NCI-H2227 treated with DMSO at 0.1 percent for 48 hours (cell line): ENCODE measurements at regions not wholly inside any gene's neighbourhood (a gene's known extent, or its start where the extent isn't known, plus 50 kb on each side); places are given as distances from the start of the nearest gene placed in this dataset.
A peak's percentile ranks its signal among the peaks of the same experiment; 100 is the strongest.

Experiments used
- DNase-seq: peaks from one replicate; lab custom pipeline; 2025; lab: John Stamatoyannopoulos, UW

DNA sequence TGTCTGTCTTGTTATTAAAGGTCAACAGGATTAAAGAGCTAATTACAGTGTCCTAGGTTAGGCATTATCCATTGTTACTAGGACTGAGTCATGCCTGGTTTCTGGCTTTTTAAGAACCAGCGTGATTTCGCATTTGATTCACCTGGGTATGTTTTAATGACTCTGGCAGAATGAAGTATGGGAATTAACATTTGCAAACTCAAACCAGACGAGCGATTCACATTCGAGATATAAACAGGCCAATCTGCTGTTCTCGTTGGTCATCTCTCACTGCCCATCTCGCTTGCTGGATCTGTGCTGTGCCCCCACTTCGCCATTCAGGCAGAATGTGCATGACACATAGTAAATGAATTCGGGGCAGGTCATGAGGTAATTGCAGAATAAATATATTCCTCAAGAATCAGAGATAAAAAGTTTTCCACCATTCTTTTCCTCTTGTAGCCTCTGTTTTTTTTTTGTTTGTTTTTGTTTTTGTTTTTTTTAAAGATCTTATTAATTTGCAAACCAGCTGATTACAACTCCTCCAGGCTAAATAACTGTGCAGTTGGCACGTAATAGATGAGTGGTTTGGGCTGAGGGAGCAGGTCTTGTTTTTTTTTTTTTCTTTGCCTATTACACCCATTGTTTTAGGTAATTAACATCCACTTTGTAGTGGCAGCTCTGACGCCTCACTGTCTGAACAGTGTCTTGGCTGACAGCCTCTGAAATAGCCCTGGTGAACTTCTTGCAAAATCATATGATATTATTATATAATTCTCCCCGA is 313.5 kb upstream of the MSX2 start:
- DNase-seq, result peak; percentile 46

GRCh38 chr5:174411479-174411819 is 312.9 kb upstream of the MSX2 start:
- DNase-seq, result no peak

GRCh38 chr5:174412374-174412773 is 312.0 kb upstream of the MSX2 start:
- no peak for DNase-seq

- DNase-seq, result no peak
These were observed 311.4 kb upstream of the MSX2 start for GRCh38 chr5:174412941-174413340.

- DNase-seq, result no peak
These were observed 310.6 kb upstream of the MSX2 start for GRCh38 chr5:174413567-174414314.

- DNase-seq, result no peak
These were observed 310.1 kb upstream of the MSX2 start for GRCh38 chr5:174414315-174414710.

GRCh38 chr5:174418809-174419539 is 305.4 kb upstream of the MSX2 start:
- DNase-seq, result no peak

GRCh38 chr5:174419540-174420132 is 304.7 kb upstream of the MSX2 start:
- peak; percentile 41 for DNase-seq

DNA sequence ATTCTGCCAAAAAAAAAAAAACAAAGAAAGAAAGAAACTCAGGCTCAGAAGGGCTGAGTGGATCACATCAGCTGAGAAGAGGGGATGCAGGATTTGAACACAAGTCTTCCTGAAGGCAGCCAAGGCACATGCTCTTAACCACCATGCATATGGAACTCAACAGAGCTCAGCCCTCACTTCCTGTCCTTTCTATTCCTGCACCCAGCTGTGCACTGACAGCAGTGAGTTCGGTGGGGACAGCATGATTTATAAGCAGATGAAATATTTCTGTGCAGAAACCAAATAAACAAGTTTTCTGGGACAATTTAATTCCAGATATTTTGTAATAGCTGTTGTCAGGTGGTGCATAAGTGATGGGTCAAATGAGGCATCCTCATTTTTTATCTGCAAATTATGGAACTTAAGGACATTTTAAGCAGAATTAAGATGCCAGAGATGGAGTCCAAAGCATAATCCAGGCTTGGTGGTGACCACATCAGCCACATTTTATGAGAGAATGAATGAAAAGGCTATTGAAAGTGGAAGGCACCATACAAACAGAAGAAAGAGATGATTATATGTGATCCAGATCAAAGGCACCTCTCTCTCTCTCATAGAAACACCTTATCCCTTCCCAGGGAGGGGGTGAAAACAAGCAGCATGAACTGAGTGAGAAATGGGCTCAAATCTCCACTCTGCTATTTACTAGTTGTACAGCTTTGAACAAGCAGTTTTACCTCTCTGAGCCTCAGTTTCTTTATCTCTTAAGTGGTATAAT is 303.6 kb upstream of the MSX2 start:
- no peak for DNase-seq

DNA sequence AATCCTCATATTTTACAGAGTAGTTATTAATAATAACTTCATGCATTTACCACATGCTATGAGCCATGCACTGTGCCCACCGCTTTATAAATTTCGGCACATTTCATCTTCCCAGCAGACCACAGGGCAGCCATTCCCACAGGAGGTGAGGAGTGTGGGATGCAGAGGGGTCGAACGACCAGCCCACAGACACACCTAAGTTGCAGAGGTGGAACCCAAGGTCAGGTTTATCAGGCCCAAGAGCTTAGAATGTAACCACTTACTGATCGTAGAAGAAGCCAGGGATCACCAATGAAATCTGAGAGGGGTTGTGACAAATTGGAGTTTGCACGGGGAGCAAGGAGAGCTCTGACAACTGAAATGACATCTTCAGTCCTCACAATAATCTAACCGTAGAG is 303.0 kb upstream of the MSX2 start:
- DNase-seq, result no peak

GRCh38 chr5:174423558-174423957 is 300.8 kb upstream of the MSX2 start:
- no peak for DNase-seq

DNA sequence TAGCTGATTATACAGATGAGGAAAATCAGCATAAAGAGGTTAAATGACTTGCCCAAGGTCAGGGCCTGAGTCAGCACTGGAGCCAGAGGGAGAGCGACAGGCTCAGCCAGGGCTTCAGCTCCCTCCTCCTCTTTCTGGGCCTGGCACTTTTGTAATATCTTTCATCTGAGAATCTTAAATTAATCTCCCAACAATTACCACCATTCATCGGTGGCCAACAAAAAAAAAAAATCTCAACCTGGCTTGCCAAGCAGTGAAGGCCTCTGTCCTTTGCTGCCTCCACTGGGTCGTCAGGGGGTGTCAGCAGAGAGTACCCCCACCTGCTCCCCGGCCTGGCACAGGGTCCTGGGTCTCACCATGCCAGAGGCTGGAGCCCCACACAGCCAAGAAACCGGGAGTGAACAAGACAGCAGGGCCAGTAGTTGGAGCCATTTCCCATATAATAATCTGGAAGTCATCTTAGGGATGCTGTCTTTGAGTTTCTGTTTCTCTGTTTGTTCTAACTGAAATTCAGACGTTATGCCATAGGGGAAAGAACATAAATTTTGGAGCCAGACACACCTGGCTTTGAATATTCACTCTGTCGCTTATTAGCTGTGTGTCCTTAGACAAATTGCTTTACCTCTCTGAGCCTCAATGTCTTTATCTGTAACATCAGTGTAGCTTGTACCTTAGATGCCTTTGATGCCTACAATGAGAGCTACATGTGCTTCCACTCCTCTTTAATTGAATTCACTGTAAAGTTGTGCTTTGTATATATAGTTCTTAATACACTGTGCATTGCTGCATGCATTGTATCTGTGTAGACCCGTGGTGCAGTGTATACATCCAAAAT is 299.9 kb upstream of the MSX2 start:
- DNase-seq, result no peak

- DNase-seq, result no peak
These were observed 299.0 kb upstream of the MSX2 start for GRCh38 chr5:174425271-174425963.

DNA sequence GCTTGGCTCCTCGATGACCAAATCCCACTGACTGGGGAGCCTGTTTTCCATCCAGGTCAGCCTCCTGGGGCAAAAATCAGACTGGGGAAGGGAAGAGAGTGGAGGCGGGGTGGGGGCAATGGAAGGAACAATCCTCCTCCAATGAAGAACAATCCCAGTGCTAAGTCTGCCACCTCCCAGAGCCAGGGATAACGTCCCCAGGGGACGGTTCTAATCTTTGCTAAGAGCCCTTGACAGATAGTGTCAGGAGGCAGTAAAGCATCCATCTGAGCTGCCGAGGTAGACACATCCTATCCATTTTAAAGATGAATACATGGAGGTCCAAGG is 298.5 kb upstream of the MSX2 start:
- no peak for DNase-seq

GRCh38 chr5:174426388-174426787 is 298.0 kb upstream of the MSX2 start:
- DNase-seq, result no peak

GRCh38 chr5:174426851-174427250 is 297.5 kb upstream of the MSX2 start:
- no peak for DNase-seq

GRCh38 chr5:174427304-174427703 is 297.1 kb upstream of the MSX2 start:
- no peak for DNase-seq

- DNase-seq, result no peak
These were observed 295.5 kb upstream of the MSX2 start for GRCh38 chr5:174428895-174429294.

- no peak for DNase-seq
These were observed 293.4 kb upstream of the MSX2 start for GRCh38 chr5:174430940-174431339.

DNA sequence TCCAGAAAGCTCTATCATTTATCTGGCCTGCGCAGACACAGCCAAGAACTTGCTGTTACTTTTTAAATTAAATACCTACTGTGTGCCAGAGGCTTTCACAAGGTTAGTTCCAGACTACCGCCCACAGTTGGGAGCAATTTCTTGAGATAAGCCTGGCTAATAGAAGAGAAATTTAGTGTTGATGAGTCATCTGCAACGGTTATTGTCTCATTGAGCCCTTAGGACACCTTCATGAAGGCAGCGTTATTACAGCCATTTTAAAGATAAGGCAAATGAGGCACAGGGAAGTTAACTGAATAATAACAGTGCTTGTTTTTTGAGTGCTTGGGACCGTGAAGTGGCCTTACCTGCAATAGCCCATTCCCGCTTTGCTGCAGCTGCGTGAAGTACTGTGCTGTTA is 292.9 kb upstream of the MSX2 start:
- no peak for DNase-seq

- DNase-seq, result no peak
These were observed 291.3 kb upstream of the MSX2 start for GRCh38 chr5:174433098-174433497.
